ENCODE measurements at regions not wholly inside any gene's neighbourhood (a gene's known extent, or its start where the extent isn't known, plus 50 kb on each side); places are given as distances from the start of the nearest gene placed in this dataset.

DNA sequence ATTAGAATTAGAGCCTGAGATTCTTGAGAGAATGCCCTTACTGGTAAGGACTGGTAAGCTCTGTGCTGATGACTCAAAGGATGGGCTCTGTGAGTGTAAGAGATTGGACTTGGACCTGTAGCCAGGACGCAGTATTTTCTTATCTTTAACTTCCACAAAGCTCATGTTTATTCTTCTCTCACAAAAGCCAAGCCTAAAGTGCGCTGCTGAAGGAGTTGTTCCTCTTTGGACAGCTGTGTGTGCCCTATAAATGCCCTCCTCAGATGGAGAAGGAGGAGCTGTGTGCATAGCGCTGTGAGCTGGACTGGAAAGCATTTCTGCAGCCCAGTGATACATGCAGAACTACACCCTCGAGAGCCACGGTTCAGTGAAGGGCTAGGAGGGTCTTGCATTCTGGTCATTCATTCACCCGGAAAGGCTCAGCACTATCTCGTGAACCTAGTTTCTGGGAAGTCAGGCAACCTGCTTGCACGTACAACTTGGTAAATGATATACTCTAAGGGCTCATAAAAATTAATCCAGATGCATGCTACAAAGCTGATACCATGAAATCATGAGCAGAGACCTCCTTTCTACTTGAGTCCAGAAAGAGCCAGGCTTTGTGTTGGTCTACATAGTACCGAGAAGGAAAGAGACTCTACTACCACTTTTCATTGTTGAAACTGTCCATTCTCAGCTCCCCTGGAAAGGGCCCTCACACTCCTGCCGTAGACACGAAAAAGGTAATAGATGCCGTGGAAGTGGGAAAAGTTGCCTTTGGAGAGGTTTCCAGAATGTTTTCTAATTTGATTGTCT, 103.0 kb upstream of the TBL1XR1 start:
- TF ChIP-seq, protein P1, sequence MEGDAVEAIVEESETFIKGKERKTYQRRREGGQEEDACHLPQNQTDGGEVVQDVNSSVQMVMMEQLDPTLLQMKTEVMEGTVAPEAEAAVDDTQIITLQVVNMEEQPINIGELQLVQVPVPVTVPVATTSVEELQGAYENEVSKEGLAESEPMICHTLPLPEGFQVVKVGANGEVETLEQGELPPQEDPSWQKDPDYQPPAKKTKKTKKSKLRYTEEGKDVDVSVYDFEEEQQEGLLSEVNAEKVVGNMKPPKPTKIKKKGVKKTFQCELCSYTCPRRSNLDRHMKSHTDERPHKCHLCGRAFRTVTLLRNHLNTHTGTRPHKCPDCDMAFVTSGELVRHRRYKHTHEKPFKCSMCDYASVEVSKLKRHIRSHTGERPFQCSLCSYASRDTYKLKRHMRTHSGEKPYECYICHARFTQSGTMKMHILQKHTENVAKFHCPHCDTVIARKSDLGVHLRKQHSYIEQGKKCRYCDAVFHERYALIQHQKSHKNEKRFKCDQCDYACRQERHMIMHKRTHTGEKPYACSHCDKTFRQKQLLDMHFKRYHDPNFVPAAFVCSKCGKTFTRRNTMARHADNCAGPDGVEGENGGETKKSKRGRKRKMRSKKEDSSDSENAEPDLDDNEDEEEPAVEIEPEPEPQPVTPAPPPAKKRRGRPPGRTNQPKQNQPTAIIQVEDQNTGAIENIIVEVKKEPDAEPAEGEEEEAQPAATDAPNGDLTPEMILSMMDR (IDR thresholded peaks at IDR 0.05; ENCODE audit: insufficient read depth, low read depth, low read length) = no peak
- H3K4me3 ChIP-seq (ENCODE audit: low read depth, low read length) = no peak overlapping the region
- peak; percentile 39 for DNase-seq (ENCODE audit: low read depth)

DNA sequence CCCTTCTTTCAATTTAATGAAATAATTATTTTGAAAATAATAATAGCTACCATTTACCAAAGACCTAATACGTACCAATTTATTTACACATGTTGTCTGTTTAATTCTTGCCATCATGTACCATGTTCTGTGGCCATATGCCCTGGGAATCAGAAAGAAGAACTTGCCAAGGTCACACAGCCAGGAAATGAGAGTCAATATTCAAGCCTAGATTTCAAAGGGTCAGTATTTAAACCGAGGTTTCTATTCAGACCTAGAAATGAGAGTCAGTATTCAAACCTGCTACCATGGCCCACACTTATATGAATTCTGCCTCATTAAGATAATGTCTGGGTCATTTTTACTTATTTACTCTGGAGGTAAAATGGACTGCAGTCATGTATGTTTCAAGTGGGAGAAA, 103.6 kb upstream of the TBL1XR1 start:
- H3K4me3 ChIP-seq (ENCODE audit: low read depth, low read length) = no peak overlapping the region
- TF ChIP-seq, protein P1 (IDR thresholded peaks at IDR 0.05; ENCODE audit: insufficient read depth, low read depth, low read length) = no peak
- DNase-seq (ENCODE audit: low read depth) = no peak

DNA sequence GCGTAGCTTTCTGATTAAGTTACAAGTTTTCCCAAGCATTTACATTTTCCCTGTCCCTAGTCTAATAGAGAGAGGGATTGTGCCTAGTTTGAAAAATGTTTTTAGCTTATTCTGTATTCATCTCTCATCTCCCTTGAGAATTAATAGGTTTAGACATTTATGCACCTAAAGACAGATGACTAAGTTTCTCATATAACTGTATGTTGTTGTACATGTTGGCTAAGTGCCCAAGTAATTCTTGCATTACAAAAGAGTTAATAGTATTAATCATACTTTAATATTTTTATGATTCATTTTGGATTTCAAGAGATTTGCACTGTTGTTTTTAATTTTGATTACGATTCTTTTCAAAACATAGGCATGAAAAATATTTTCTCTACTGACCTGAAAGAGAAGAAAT, 109.0 kb upstream of the TBL1XR1 start:
- peak; percentile 21 for DNase-seq (ENCODE audit: low read depth)

DNA sequence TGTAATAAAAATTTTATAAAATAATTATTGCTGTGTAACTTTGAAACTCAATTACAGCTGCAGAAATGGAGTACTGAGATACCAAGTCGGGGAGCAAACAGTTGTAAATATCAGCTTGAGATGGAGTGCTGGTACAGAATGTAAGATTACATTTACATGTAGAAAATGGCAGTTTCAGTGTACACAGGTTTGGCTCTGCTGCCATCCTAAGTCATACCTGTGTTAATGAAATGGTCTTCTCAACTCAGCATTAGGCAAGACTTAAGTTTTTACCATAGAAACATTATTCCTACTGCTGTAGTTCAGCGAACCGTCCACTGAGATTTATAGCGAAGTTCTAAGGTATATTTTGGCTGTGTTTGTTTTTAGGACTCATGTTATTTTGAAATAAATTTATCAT, 110.1 kb upstream of the TBL1XR1 start:
- H3K4me3 ChIP-seq (ENCODE audit: low read depth, low read length) = no peak overlapping the region
- no peak for DNase-seq (ENCODE audit: low read depth)
- TF ChIP-seq, protein P1 (IDR thresholded peaks at IDR 0.05; ENCODE audit: insufficient read depth, low read depth, low read length) = no peak

More for the DNA sequence above, 109.0 kb upstream of the TBL1XR1 start:
- H3K4me3 ChIP-seq (ENCODE audit: low read depth, low read length) = no peak overlapping the region
- TF ChIP-seq, protein P1 (IDR thresholded peaks at IDR 0.05; ENCODE audit: insufficient read depth, low read depth, low read length) = no peak

DNA sequence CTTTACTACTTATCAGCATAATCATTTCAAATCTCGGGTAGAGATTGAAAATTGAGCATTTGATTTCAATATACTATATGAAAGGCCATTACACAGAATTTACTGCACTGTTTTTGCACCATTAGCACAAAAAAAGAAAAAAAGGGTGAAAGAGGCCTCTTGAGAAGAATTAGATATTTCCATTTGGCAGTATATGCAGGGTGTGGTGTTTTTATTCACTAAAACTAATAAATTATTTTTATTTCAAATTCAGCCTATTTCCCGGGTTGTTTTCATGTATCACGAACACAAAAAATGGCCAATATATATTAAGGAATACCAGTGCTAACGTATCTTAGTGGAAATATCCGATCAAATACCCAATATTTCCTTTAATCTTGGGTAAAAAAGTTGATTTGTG, 110.5 kb upstream of the TBL1XR1 start:
- no peak overlapping the region for H3K4me3 ChIP-seq (ENCODE audit: low read depth, low read length)
- no peak for DNase-seq (ENCODE audit: low read depth)

DNA sequence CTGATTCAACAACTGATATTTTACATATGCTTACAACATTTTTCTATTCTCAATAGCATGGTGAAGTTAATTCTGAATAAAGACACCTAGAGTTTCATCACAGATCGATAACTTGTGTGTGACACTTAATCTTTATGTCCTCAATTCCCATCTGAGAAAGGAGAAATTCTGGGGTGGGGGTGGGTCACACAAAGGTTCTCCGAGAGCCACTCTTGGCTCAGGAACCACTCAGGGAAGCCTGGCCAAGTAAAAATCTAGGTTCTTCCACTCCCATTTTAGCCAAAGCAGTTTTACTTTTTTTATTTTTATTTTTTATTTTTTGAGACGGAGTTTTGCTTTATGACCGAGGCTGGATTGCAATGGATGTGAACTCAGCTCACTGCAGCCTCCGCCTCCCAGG, 111.0 kb upstream of the TBL1XR1 start:
- DNase-seq (ENCODE audit: low read depth) = no peak
- no peak overlapping the region for H3K4me3 ChIP-seq (ENCODE audit: low read depth, low read length)
- TF ChIP-seq, protein P1 (IDR thresholded peaks at IDR 0.05; ENCODE audit: insufficient read depth, low read depth, low read length) = no peak

More for the DNA sequence above, 110.5 kb upstream of the TBL1XR1 start:
- TF ChIP-seq, protein P1 (IDR thresholded peaks at IDR 0.05; ENCODE audit: insufficient read depth, low read depth, low read length) = no peak

DNA sequence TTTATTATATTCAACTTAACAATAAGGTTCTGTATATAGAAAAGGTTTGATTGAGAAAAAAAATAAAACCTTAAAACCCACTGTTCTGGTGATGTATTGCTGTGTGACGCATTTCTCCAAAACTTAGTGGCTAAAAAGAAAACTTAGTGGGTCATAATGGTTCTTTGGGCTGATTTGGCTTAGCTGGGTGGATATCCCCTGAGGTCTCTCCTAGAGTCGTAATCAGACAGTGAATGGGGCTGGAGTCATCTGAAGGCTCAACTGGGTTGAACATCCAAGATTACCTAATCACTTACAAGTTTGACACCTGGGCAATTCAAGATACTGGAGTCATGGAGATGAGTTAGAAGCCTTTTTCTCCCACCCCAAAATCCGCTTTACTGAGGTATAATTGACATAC, 111.6 kb upstream of the TBL1XR1 start:
- DNase-seq (ENCODE audit: low read depth) = no peak
- H3K4me3 ChIP-seq (ENCODE audit: low read depth, low read length) = no peak overlapping the region
- TF ChIP-seq, protein P1 (IDR thresholded peaks at IDR 0.05; ENCODE audit: insufficient read depth, low read depth, low read length) = no peak
